OCI-LY3 (cell line): ENCODE measurements at regions not wholly inside any gene's neighbourhood (a gene's known extent, or its start where the extent isn't known, plus 50 kb on each side); places are given as distances from the start of the nearest gene placed in this dataset.

Experiments used
- CTCF ChIP-seq: fragments of 200-600, 300-600 bp; sonication (generic); IDR thresholded peaks from 2 replicates; pipeline ENCODE4 v1.5.1; 2014; ENCODE audit warnings: antibody characterized with exemption, low read length, low read depth
- EZH2phosphoT487 ChIP-seq: fragments of 200-600 bp; shearing (Covaris generic); IDR thresholded peaks from 2 replicates; pipeline ENCODE4 v1.6.1; 2018; ENCODE audit warnings: antibody characterized with exemption, mixed run types, low read depth

DNA sequence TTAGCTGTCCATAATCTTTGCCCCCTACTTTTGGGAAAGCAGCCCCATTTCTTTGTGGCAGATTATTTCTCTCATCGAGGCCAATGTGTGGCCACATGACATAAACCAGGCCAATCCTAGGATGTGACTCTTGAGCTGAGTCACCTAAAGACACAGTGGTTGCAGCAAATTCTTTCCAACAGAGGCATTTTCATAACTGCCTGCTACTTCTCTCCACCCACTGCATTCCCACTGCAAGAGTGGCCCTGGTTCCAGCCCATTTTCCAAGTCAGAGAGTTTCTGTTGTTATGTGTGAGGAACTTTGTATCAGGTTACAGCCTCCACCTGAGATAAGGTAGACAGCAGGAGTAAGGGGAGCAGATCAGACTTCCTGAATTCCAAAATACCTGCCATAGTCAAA lies 195.2 kb downstream of the RGS9 start:
- TF ChIP-seq CTCF (no peak), EZH2phosphoT487 (no peak)
